ENCODE measurements at regions not wholly inside any gene's neighbourhood (a gene's known extent, or its start where the extent isn't known, plus 50 kb on each side); places are given as distances from the start of the nearest gene placed in this dataset.
A peak's percentile ranks its signal among the peaks of the same experiment; 100 is the strongest.
"Not testable (repeated sequence)": the region's sequence is repeated elsewhere in the genome, so short reads cannot be mapped to it uniquely, and the experiment has no call there.

GRCh38 chr18:6537475-6537874 lies 122.8 kb upstream of the L3MBTL4 start:
- no peak for DNase-seq

GRCh38 chr18:6541131-6541679 lies 126.5 kb upstream of the L3MBTL4 start:
- DNase-seq: not testable (repeated sequence)

GRCh38 chr18:6542296-6542695 lies 127.6 kb upstream of the L3MBTL4 start:
- no peak for DNase-seq

- DNase-seq: peak in 1 of 2 donors; percentile 22
These were observed 128.7 kb upstream of the L3MBTL4 start for GRCh38 chr18:6543330-6543908.

- DNase-seq: no peak
These were observed 131.5 kb upstream of the L3MBTL4 start for GRCh38 chr18:6546229-6546628.

GRCh38 chr18:6547476-6547875 lies 132.8 kb upstream of the L3MBTL4 start:
- no peak for DNase-seq

GRCh38 chr18:6553234-6553900 lies 138.7 kb upstream of the L3MBTL4 start:
- DNase-seq: no peak

GRCh38 chr18:6557057-6557769 lies 142.5 kb upstream of the L3MBTL4 start:
- no peak for DNase-seq

- no peak for DNase-seq
These were observed 143.1 kb upstream of the L3MBTL4 start for GRCh38 chr18:6557770-6558248.

GRCh38 chr18:6558446-6559156 lies 143.9 kb upstream of the L3MBTL4 start:
- no peak for DNase-seq

GRCh38 chr18:6559296-6559695 lies 144.6 kb upstream of the L3MBTL4 start:
- DNase-seq: no peak

- no peak for DNase-seq
These were observed 146.3 kb upstream of the L3MBTL4 start for GRCh38 chr18:6561016-6561415.

GRCh38 chr18:6561420-6561861 lies 146.7 kb upstream of the L3MBTL4 start:
- DNase-seq: no peak

- no peak for DNase-seq
These were observed 147.2 kb upstream of the L3MBTL4 start for GRCh38 chr18:6561862-6562291.

GRCh38 chr18:6563896-6564295 lies 149.2 kb upstream of the L3MBTL4 start:
- DNase-seq: no peak

- no peak for DNase-seq
These were observed 150.5 kb upstream of the L3MBTL4 start for GRCh38 chr18:6564950-6565814.

GRCh38 chr18:6565815-6566081 lies 151.0 kb upstream of the L3MBTL4 start:
- no peak for DNase-seq

GRCh38 chr18:6566338-6566911 lies 151.7 kb upstream of the L3MBTL4 start:
- DNase-seq: no peak

GRCh38 chr18:6569813-6570212 lies 155.1 kb upstream of the L3MBTL4 start:
- no peak for DNase-seq

- DNase-seq: no peak
These were observed 156.0 kb upstream of the L3MBTL4 start for GRCh38 chr18:6570581-6571238.

GRCh38 chr18:6571239-6571602 lies 156.5 kb upstream of the L3MBTL4 start:
- no peak for DNase-seq

All from hippocampal formation (tissue), 2 donors.